Globus pallidus (tissue), 1 donor: ENCODE measurements at regions not wholly inside any gene's neighbourhood (a gene's known extent, or its start where the extent isn't known, plus 50 kb on each side); places are given as distances from the start of the nearest gene placed in this dataset.
"Not testable (repeated sequence)": the region's sequence is repeated elsewhere in the genome, so short reads cannot be mapped to it uniquely, and the experiment has no call there.

ENCODE experiments used
- DNase-seq: peaks from one replicate; pipeline ENCODE4 v3.0.0-alpha.2; 2015; ENCODE audit warnings: low spot score

DNA sequence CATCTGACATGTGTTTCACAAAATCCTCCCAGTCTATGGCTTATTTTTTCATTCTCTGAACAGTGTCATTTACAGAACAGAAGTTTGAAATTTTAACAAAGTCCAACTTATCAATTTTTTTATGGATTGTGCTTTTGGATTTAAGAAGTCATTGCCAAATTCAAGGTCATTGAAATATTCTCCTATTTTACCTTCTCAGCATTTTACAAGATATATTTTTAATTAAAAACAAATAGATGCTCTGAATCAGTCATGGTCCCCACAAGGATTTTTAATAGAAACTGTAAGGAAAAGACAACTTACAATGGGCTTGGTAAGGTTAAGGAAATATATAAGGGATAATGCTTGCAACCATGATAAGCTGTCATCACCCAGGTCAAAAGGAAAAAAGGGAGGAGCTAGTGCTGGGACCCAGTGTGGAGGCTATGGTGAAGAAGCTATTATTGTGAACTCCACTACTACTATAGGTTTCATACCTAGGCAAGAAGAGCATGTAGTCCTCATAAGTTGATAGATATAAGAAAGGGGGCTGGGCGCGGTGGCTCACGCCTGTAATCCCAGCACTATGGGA, 144.5 kb upstream of the KCNJ15 start:
- no peak for DNase-seq

DNA sequence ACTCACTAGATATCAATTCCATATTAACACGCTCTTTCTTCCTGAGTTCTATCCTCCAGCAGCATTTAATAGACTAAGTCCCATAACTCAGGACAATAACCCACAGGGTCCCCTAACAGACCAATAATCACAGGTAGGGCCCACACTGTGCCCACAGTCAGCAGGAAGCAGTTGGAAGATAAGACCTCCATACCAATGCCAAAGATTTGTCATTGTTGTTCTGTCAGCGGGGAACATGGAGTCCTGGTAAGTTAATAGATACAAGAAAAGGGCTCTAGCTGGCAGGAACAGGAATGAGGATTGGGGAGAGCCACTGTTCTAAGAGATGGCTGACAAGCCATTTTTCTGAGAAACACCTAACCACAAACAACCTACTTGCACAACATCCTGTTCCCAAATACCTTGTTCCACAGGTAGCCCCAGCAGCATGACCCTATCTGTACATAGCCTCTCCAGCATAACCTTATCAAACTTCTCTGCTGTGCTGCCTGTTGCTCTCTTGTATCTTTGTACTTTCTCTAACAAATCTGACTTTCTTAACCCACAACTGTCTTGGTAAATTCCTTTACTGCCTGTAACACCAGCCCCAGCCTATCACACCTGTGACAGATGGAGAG, 142.0 kb upstream of the KCNJ15 start:
- no peak for DNase-seq

DNA sequence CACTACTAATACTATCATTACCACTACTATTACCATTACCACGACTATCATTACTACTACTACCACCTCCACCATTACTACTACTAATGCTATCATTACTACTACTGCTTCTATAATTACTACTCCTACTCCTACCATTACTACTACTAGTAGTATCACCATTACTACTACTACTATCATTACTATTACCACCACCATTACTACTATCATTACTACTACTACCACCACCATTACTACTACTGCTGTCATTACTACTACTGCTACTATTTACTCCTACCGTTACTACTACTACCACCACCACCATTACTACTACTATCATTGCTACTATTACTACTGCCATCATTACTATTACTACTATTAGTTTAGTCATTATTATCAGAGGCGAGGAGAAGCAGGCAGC, 140.9 kb upstream of the KCNJ15 start:
- no peak for DNase-seq

- no peak for DNase-seq
Observed at GRCh38 chr21:38119793-38120192, 137.0 kb upstream of the KCNJ15 start.

DNA sequence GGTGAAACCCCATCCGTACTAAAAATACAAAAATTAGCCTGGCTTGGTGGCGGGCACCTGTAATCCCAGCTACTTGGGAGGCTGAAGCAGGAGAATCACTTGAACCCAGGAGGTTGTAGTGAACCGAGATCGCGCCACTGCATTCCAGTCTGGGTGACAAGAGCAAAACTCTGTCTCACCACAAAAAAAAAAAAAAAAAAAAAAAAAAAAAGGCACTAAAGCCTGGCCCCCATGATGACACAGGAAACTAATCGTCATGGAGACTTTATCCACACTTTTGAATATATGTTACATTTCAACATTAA, 136.2 kb upstream of the KCNJ15 start:
- not testable (repeated sequence) for DNase-seq

DNA sequence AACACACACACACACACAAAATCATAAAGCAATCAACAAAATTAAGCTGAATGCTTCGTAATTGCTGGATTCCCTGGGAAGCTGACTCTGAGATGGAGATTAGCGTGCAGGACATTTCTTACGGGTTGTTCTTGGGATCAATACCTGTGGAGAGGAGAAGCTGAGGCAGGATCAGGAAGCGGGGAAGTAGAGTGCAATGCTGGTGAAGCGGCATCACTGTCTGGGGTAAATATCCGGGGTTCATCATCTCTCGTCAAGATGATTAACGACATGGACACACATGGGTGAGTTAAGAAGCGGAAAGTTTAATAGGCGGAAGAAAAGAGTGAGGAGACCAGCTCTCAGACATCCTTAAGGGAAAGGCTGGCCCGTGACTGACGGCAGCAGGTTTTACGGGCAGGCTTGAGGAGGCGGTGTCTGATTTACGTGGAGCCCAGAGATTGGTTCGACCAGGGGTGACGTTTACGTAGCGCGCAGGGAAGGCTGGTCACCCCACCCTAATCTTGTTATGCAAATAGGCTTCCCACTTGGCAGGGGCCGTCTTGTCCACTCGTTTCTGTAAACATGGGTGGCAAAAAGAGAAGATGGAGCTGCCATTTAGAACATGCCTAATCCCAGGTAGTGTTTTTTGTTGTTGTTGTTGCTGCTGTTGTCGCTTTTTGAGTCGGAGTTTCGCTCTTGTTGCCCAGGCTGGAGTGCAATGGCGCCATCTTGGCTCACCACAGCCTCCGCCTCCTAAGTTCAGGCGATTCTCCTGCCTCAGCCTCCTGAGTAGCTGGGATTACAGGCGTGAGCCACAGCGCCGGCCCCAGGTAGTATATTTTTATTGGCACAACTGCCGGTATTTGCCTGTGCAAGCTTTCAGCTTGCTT, 135.6 kb upstream of the KCNJ15 start:
- DNase-seq: no peak

GRCh38 chr21:38121888-38122720, 134.7 kb upstream of the KCNJ15 start:
- no peak for DNase-seq

GRCh38 chr21:38123626-38124025, 133.2 kb upstream of the KCNJ15 start:
- no peak for DNase-seq

- peak; percentile 11 for DNase-seq
Observed at GRCh38 chr21:38126666-38127303, 130.0 kb upstream of the KCNJ15 start.

DNA sequence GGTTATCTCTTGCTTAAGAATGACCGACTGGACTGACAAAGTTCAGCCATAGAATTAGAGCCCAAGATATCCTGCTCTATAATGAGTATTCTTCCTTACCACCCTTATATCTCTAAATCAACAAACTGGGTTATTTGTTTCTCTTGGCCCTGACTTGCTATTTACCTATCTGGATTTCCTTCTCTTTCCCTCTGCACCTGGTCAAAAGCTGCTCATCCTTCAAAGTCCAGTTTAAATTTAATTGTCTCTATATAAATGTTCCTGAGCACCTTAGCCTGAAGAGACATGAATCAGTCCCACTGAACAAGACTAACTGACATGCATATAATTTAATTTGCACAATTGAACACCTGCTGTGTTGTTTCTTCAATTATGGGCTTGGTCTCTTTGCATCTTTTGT, 127.1 kb upstream of the KCNJ15 start:
- no peak for DNase-seq

GRCh38 chr21:38133240-38133639, 123.6 kb upstream of the KCNJ15 start:
- no peak for DNase-seq

DNA sequence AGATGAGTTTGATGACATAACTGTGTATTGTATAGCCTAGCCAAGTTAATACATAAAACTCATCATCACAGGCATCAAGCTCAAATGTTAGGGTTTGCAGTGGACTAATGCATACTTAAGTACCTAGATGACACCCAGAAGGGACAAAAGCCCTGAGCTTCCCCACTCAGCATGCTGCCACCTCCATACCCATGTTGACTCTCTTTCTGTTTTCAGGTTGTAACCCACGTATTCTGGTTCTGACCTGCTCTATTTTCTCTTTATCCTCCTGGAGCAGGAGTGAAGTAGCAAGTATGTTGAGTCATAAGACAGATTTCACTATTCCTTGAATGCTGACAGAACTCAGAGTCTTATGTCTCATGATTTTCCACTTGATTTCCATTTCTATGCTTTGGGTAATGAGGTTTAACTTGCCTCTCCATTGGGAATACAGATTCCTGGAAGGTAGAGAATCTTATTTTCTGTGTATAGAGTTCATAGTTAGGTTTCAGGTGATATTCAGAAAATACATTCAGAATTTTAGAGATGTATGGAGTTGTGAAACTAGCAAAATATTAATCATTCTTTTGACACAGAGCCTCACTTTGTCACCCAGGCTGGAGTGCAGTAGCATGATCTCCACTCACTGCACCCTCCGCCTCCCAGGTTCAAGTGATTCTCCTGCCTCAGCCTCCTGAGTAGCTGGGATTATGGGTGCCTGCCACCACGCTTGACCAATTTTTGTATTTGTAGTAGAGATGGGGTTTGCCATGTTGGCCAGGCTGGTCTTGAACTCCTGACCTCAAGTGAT, 122.5 kb upstream of the KCNJ15 start:
- no peak for DNase-seq

- no peak for DNase-seq
Observed at GRCh38 chr21:38136201-38136600, 120.6 kb upstream of the KCNJ15 start.

- no peak for DNase-seq
Observed at GRCh38 chr21:38139380-38140168, 117.2 kb upstream of the KCNJ15 start.

GRCh38 chr21:38140207-38140903, 116.4 kb upstream of the KCNJ15 start:
- peak; percentile 26 for DNase-seq

GRCh38 chr21:38142224-38142623, 114.6 kb upstream of the KCNJ15 start:
- no peak for DNase-seq

- no peak for DNase-seq
Observed at GRCh38 chr21:38144193-38144592, 112.6 kb upstream of the KCNJ15 start.

DNA sequence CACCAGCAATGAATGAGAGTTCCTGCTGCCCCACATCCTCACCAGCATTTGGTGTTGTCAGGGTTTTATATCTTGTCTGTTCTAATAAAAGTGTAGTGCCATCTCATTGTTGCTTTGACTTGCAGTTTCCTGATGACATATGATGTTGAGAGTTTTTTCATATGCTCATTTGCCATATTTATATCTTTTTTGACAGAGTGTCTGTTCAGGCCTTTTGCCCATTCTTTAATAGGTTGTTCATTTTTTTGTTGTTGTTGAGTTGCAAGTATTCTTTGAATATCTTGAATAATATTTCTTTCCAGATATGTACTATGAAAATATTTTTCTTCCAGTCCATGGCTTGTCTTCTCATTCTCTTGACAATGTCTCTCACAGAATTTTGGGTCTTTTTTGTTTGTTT, 111.7 kb upstream of the KCNJ15 start:
- no peak for DNase-seq

DNA sequence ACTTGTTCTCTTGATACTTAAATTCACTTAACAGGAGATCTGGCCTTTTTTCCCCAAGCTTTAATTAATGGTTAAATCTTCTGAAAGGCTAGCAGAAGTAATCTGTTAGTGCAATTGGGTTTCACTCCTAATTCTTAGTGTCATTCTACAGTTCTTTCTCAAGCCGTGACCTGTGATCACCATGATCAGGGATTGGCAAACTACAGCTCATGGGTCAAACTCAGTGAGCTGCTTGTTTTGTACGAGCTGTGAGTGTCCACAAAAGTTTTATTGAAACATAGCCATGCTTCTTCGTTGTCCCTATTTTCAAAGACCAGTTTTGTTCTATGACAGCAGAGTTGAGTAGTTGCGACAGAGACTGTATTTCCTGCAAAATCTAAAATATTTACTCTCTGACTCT, 109.4 kb upstream of the KCNJ15 start:
- DNase-seq: no peak

DNA sequence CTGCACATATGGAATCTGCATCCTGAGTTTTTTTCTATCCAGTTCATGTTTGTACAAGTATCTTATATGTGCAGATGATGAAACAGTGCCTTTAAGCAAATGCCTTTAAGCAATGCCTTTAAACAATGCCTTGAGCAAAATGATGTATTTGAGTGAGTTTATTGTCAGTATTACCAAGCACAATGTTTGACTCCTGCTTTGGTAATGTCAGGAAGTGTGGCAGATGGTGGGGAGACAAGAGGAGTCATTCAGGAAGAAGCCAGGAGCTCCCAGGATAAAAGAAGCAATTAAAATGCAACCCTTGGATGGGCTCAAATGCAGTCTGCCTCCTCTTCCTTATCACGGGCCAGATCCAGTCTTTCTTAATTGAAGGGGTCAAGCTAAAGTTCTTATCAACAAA, 108.7 kb upstream of the KCNJ15 start:
- no peak for DNase-seq
